ENCODE measurements at regions not wholly inside any gene's neighbourhood (a gene's known extent, or its start where the extent isn't known, plus 50 kb on each side); places are given as distances from the start of the nearest gene placed in this dataset.

- DNase-seq (ENCODE audit: low read depth in 2 of 2) = peak in 1 of 2 donors; percentile 13
These were observed 86.4 kb downstream of the FOXL1 start for GRCh38 chr16:86664522-86665318.

DNA sequence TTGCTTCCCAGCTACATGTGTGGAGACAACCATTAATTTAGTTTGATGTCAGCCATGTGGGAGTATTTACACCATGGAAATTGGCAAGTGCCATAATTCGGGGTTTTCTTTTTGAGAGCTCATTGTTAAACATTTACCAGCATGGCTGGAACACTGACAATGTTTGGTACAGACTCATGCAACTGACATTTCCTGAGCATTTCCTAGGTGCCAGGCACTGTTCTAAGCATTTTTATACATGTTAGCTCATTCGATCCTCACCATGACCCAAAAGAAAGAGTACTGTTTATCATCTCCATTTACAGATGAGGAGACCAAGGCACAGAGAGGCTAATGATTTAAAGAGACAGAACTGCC is 86.9 kb downstream of the FOXL1 start:
- no peak for DNase-seq (ENCODE audit: low read depth in 2 of 2)

DNA sequence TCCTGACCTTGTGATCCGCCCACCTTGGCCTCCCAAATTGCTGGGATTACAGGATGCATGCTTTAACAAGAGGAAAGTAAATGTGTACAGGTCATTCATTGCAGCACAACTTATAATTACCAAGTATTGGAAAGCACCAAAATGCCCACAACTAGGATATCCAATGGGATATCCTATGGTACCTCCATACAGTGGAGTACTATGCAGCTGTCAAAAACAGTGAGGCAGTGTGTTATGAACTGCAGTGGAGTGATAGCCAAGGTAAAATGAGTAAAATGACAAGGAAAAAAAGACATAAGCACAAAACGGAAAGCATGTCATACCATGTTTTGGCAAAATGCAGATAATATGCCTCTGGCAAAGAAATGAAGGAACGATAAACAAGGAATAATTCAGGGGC is 87.6 kb downstream of the FOXL1 start:
- DNase-seq (ENCODE audit: low read depth in 2 of 2) = no peak

DNA sequence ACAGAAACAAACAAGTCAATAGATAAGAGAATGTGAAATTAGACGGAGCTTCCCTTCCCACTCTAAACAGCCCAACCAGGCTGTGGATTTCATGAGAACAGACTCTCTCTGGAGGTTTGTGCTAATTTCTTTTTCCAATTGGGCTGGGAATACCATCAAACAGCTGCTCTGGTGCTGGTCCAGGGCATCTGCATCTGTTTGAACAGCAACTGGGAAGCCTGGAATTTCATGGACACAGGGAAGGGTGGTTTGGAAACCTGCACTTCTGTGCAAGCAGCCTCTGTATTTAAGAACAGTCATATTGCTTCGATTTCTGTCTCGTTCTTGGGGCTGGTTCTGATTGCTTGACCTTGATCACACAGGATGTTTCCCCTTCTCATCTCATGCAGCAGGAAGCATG is 88.7 kb downstream of the FOXL1 start:
- DNase-seq (ENCODE audit: low read depth in 2 of 2) = no peak

DNA sequence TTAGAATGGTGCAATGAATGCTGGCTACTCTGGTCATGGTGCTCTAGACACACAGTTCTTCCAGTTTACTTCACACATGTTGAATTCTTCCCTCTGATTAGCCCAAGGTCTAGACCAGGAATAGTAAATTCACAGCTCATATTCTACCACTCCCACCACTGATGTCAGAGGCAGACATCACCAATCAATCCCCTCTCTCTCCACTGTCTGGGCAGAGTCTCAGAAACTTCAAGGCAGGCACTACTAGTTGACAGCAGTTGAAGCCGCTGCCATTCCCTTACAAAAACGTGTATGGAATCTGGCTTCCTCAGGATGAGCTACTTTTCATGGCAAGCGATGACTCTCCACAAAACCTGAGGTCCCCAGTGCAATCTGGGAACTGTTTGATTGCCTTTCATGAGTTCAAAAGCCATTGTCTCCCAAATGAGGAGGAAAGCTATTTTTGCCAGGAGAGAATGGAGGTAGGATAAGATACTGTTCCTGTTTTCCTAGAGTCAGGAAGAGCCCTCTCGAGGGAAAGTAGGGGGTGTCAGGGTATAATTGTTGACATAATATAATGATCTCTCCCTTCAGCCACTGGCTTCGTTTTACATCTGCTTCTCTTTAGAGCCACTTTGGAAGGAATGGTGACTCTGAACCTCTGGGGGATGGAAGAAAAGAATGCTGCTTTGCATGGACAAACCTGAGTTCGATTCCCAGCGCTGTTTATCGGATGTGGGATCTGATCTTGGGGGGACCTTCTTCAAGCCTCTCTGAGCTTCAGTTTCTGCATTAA is 90.0 kb downstream of the FOXL1 start:
- no peak for DNase-seq (ENCODE audit: low read depth in 2 of 2)

- DNase-seq (ENCODE audit: low read depth in 2 of 2) = no peak
These were observed 91.0 kb downstream of the FOXL1 start for GRCh38 chr16:86669285-86669805.

- no peak for DNase-seq (ENCODE audit: low read depth in 2 of 2)
These were observed 91.8 kb downstream of the FOXL1 start for GRCh38 chr16:86669937-86670749.

DNA sequence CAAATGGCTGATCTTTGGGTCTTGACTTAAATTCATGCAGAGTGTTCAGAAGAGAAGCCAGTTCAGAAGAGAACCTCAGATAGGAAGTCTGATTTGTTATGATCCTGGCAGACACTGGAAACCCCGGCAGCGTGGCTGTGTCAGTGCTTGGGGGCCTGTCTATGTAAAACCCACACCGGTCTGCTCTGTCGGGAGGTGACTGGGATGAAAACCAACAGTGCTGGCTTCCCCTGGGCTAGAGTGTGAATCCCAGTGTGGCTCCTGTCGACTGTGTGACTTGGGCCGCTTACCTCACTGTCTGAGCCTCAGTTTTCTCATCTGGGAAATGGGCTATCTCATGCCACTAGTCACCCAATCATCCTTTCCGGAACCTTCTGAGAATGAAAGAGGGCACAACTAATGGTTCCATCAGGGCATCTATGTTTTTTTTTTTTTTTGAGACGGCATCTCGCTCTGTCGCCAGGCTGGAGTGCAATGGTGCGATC is 92.4 kb downstream of the FOXL1 start:
- no peak for DNase-seq (ENCODE audit: low read depth in 2 of 2)

- DNase-seq (ENCODE audit: low read depth in 2 of 2) = no peak
These were observed 93.3 kb downstream of the FOXL1 start for GRCh38 chr16:86671486-86672178.

DNA sequence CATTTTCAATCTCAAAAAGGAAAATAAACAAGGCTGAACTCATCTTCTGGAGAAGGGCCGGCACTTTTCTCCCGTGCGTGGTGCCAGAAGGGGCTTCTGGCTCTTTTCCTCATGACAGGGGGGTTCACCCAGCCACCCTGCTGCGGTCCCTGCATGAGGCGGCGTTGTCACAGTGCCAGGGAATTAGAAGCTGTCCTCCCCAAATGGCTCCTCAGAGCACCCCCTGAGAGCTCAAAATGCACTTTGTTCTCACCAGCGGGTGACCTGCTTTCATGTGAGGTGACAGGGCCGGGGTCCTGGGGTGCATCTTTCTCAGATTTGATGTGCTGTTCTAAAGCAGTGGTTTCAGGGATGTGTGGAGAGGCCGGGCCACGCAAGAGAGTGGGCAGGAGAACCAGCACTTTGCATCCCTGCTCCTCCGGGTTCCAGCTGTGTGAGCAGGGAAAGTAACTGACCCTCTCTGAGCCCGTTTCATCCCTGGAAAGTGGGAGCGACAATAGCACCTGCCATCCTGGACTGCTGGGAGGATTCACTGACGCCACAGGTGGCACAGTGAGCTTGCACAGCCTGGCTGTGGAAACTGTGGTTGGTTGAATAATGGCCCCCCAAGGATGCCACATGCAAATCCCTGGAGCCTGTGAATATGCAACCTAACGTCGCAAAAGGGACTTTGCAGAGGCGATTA is 94.0 kb downstream of the FOXL1 start:
- DNase-seq (ENCODE audit: low read depth in 2 of 2) = no peak

DNA sequence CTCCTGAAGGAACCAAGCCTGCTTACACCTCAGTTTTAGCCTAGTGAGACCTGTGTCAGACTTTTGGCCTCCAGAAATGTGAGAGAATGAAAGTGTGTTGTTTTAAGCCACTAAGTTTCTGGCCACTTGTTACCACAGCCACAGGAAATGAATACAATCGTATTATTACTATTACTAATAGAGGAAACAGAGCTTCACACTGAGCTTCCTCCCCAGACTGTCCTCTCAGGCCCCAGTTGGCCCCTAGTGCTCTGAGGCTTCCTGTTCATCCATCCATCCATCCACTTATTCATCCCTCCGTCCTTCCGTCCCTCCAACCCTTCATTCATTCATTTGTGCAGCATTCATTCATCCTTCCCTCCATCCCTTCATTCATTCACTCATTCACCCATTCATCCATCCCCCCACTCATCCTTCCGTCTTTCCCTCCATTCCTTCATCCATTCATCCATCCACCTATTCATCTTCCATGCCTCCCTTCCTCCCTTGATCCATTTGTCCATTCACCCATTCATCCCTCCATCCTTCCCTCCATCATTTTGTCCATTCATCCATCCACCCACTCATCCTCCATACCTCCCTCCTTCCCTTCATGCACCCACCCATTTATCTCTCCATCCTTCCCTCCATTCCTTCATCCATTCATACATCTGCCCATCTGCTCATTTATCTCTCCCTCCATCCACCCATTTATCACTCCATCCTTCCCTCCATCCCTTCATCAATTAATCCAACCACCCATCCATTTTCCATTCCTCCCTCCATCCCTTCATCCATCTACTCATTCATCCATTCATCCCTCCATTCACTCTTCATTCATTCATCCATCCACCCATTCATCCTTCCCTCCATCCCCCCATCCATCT is 95.0 kb downstream of the FOXL1 start:
- no peak for DNase-seq (ENCODE audit: low read depth in 2 of 2)

- no peak for DNase-seq (ENCODE audit: low read depth in 2 of 2)
These were observed 95.7 kb downstream of the FOXL1 start for GRCh38 chr16:86673956-86674453.

- DNase-seq (ENCODE audit: low read depth in 2 of 2) = no peak
These were observed 97.9 kb downstream of the FOXL1 start for GRCh38 chr16:86676254-86676670.

DNA sequence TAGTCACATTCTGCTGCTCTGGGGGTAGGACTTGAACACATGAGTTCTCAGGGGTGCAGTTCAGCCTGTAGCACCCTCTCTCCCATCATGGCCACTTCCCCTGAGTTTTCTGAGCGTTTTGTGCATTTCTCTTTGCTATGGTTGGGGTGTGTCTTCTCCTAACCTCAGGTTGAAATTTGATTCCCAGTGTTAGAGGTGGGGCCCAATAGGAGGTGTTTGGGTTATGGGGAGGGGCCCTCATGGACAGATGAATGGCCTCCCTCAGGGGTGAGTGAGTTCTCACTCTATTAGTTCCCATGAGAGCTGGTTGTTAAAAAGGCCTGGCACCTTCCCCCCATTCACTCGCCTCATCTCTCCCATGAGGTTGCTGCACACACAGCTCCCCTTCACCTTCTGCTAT is 101.1 kb downstream of the FOXL1 start:
- no peak for DNase-seq (ENCODE audit: low read depth in 2 of 2)

- no peak for DNase-seq (ENCODE audit: low read depth in 2 of 2)
These were observed 101.8 kb downstream of the FOXL1 start for GRCh38 chr16:86680162-86680561.

DNA sequence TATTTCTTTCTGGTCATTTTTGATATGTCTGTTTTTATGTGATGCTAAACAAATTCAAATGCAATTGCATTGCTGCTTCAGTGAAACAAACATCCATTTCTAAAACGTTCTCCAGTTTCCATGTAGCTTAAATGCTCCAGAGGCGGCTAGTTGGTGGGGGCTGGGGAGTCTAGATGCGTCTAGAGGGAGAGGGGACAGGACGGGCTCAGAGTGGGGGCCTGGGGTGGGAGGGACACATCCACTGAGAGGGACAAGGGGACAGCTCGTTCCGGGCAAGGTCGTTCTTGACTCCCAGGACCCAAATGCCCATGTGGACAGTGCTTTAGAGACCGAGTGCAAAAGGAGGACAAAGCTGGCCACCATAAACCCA is 102.3 kb downstream of the FOXL1 start:
- DNase-seq (ENCODE audit: low read depth in 2 of 2) = no peak

DNA sequence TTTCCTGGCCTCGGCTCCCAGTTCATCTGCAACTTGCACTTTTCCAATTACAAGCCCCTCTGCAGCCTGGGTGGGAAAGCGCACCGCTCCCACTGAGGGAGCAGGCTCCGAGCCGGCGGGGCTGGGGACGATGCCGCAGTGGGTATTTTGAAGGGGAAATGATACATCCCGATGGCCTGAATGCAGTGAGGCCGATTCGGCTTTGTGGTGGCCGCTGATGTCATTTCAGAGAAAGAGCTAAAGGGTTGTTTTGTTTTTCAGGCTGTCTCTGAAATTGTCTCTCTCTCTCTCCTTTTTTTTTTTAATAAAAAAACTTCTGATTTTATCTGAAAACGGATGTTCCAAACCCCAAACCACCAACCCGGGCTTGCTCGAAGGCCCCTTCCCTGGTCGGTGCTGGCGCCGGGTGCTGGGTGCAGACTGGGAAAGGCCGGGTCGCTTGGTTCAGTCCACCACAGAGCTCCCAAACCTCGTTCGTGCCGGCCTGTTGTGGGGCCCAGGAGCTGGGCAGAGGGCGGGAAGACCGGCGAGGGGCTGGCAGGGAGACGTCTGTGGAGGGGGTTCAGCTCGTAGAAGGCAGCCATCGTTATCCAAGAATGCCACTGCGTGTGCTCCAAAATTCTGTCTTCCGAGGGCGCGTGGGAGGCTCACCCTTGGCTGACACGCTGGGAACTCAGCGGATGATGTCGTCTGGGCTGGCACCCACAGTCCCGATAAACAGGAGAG is 102.8 kb downstream of the FOXL1 start:
- DNase-seq (ENCODE audit: low read depth in 2 of 2) = no peak

DNA sequence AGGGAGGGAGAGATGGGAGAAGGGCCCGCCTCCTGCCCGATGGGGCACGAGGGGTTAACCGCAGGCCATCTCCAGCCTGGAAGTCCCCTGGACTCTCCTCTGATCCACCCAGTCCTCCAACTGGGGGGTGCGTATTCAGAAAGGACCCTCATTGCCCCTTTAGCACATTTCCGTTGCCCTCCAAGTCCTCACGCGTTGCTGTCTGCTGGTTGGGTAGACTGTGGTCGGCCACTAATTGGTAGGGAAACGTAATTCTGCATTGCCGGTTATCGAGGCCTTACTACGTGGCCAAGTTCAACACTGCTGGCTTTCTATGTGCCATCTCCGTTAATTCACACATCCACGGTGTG is 103.4 kb downstream of the FOXL1 start:
- no peak for DNase-seq (ENCODE audit: low read depth in 2 of 2)

DNA sequence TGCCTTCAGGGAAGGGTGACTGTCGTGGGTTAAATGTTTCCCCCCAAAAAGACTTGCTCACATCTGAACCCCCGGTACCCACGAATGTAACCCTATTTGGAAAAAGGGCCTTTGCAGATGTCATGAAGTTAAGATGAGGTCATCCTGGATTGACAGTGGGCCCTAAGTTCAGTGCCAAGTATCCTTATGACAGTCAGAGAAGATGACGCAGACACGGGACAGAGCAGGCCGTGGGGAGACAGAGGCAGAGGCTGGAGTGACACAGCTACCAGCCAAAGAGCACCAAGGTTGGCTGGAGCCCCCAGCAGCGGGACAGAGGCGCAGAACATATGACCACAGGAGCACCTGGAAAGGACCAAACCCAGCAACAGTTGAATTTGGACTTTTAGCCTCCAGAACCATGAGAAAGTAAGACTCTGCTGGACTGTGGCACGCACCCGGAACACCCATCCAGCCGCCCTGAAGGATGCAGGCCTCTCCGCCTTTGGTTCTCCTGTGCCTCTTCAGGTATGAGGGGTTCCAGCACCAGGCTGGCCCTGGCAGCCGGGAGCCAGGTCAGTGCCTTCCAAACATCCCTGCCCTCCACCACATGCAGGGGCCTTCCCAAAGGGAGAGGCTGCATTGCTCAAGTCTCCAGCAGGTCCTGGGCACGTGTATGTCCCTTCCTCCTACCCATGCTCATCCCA is 104.0 kb downstream of the FOXL1 start:
- no peak for DNase-seq (ENCODE audit: low read depth in 2 of 2)
